ENCODE measurements at regions not wholly inside any gene's neighbourhood (a gene's known extent, or its start where the extent isn't known, plus 50 kb on each side); places are given as distances from the start of the nearest gene placed in this dataset.

DNA sequence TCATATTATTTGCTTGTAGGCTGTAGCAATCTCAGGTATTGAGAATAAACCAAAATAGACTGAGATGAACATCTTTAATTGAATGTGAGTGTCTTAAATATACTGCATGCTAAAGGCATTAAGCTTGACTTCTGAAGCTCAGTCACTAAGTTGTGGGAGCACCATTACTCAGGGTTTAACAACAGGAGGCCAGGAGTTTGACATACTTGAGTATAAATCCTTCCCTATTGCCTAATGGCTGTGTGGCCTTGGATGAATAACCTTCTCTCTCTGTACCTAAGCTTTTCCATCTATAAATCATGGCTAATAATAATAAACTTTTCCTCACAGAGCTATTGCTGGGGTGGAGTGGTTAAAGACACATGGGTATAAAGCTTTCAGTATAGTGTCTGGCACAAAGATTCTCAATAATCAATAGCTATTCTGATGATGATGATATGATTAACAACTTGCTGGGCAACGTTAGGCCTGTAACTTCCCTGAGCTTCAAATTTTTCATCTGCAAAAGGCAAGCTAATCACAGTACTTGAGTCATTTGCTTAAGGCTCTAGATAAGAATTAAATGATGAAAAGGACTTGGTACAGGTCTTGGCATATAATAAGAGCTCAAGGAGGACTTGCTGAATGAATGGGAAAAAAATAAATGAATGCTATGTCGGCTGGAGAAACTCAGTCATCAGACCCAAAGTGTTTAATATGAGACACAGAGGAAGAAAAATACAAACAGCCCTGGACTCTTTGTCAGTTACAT lies 174.0 kb upstream of the IL12B start:
- peak overlapping the region; percentile 68 for H3K27ac ChIP-seq
- no peak overlapping the region for H3K4me3 ChIP-seq
- no peak for DNase-seq (ENCODE audit: low read depth in 1 of 2, low spot score in 2 of 2)

DNA sequence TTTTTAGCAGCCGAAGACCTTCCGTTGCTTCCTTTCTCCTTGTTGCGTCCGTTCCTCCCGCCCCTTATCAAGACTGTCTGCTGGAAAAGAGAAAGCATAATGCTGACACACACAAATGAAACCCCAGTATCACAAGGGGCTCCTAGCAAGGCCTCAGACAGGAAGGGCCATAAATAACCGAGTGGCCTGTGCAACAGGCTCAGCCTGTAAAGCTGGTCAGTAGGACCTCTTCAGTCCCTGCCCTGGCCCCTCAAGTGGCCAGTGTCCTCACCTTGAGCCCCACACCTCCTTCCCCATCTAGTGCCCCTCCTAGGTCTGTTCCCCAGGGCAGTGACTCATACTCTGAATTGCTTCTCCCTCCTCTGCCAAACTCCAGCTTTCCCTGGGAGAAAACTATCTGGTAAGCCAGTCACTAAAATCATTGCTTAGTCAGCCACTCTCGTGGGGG lies 174.6 kb upstream of the IL12B start:
- DNase-seq (ENCODE audit: low read depth in 1 of 2, low spot score in 2 of 2): peak; percentile 78 to 91
- H3K4me3 ChIP-seq: no peak overlapping the region
- H3K9me3 ChIP-seq (replicated peaks): no peaks in the 10 kb centered on the region
- no peaks in the 10 kb centered on the region for H3K27me3 ChIP-seq (replicated peaks)
- peaks cover 41% of the 10 kb centered on the region for H3K4me1 ChIP-seq (replicated peaks)
- peak overlapping the region; percentile 68 for H3K27ac ChIP-seq
- no peaks in the 10 kb centered on the region for H3K36me3 ChIP-seq

More for the DNA sequence above, 174.0 kb upstream of the IL12B start:
- H3K27me3 ChIP-seq (replicated peaks): no peaks in the 10 kb centered on the region
- no peaks in the 10 kb centered on the region for H3K9me3 ChIP-seq (replicated peaks)
- H3K36me3 ChIP-seq: no peaks in the 10 kb centered on the region
- H3K4me1 ChIP-seq (replicated peaks): peaks cover 39% of the 10 kb centered on the region

DNA sequence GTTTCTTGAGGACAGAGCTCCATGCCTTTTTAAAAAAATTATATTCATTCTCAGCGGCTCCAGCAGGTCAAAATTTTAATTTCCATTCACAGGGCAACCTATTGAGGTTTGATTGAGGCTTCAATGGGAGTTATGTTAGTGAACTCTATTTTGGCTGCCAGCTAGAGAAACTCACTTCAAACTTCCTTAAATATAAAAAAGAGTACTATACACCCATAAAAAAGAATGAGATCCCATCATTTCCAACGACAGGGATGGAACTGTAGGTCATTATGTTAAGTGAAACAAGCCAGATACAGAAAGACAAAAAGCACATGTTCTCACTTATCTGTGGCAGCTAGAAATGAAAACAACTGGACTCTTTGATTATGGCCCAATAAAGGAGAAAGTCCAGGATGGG lies 176.8 kb upstream of the IL12B start:
- no peak overlapping the region for H3K4me3 ChIP-seq
- no peak for DNase-seq (ENCODE audit: low read depth in 1 of 2, low spot score in 2 of 2)

DNA sequence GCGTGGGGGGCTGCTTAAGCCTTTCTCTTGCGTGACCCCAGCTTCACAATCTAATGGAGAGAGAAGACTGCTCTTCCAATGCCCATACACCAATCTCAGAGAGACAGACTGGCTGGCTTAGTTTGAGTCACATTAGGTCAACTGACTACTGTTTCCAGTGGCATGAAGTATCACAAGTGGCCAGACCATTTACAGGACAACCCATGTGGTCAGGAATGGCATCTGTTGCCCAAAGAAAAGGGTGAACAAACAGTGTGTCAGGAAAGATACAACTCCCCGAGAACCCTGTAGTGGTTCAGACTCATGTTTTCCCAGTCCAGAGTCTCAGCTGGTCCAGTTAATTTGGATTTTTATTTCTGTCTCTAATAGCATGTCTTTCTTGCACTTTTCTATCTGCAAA lies 177.4 kb upstream of the IL12B start:
- DNase-seq (ENCODE audit: low read depth in 1 of 2, low spot score in 2 of 2): no peak
- no peaks in the 10 kb centered on the region for H3K27me3 ChIP-seq (replicated peaks)
- no peaks in the 10 kb centered on the region for H3K36me3 ChIP-seq
- H3K27ac ChIP-seq: no peak overlapping the region
- H3K9me3 ChIP-seq (replicated peaks): no peaks in the 10 kb centered on the region
- no peak overlapping the region for H3K4me3 ChIP-seq
- peaks cover 68% of the 10 kb centered on the region for H3K4me1 ChIP-seq (replicated peaks)

More for the DNA sequence above, 176.8 kb upstream of the IL12B start:
- Histone ChIP-seq H3K27ac (no peak overlapping the region), H3K4me1 (replicated peaks) (peaks cover 63% of the 10 kb centered on the region), H3K36me3 (no peaks in the 10 kb centered on the region), H3K9me3 (replicated peaks) (no peaks in the 10 kb centered on the region), H3K27me3 (replicated peaks) (no peaks in the 10 kb centered on the region)

DNA sequence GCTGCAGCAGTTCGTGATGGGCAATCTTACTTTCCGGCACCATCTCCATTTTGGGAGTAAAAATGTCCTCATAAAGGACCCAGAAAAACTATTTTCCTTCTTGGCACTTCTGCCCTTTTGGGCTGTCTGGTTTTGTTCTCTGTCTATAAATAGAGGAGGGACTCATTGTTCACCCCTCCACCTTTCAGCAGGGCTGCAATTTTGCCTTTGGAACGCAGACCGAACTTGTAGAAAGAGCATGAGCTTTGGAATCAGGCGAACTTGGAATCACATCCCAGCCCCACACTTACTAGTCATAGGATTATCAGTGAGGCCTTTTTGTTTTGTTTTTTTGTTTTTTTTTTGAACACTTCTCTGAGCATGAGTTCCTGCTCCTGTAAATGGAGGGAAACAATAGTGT lies 178.1 kb upstream of the IL12B start:
- Histone ChIP-seq H3K36me3 (no peaks in the 10 kb centered on the region), H3K27ac (no peak overlapping the region), H3K27me3 (replicated peaks) (no peaks in the 10 kb centered on the region), H3K9me3 (replicated peaks) (no peaks in the 10 kb centered on the region), H3K4me3 (no peak overlapping the region), H3K4me1 (replicated peaks) (peaks cover 68% of the 10 kb centered on the region)
- DNase-seq (ENCODE audit: low read depth in 1 of 2, low spot score in 2 of 2): no peak

DNA sequence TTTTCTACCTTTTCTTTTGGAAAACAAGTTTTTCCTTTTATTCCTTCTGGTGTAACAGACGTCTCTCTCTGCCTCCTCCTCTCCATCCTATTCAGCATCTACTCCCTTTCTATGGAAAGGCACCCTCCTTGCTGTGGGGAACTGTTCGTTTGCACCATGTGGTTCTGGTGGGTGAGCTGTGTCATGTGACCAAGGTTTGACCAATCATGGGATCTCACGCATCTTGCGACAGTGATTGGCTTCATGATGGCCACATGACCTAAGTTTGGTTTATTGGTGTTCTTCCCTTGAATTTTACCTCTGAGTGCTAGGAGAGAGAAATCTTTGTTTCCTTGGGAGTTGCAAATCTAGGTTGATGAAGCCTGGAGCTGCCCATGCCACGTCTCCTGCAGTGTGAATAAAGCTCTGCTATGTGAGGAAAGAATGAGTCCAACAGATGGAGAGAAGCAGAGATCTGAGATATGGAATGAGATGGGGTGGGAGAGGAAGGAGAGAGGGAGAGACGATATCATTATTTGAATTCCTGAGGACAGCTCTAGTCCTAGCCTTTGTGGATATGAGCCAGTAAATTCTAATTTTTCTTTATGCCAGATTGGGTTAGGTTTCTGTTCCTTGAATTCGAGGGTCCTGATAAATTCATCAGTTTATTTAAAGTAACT lies 178.8 kb upstream of the IL12B start:
- Histone ChIP-seq H3K4me3 (no peak overlapping the region), H3K9me3 (replicated peaks) (no peaks in the 10 kb centered on the region), H3K4me1 (replicated peaks) (peaks cover 62% of the 10 kb centered on the region), H3K36me3 (no peaks in the 10 kb centered on the region), H3K27me3 (replicated peaks) (no peaks in the 10 kb centered on the region), H3K27ac (no peak overlapping the region)
- no peak for DNase-seq (ENCODE audit: low read depth in 1 of 2, low spot score in 2 of 2)

DNA sequence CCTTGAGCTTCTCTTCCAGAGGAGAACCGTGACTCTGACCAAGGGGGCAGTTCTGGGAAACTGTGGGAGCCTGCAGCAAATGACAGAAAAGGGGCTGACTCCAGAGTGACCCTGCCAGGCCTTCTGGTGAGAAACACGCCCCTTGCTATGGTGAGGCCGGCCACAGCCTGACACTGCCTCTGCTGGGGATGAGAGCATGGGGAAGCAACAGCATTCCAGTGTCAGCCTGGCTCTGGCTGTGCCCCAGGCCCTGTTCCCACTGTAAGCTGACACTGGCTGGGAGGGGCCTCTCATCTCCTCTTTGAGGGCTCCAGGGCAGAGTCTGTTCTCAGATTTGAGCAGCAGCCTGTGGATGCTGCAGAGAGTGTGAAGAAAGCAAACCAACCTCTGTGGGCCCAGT lies 180.0 kb upstream of the IL12B start:
- Histone ChIP-seq H3K27ac (0 out of 2 replicates have a peak overlapping the region, but pooled peaks have one; percentile 12), H3K4me1 (replicated peaks) (peaks cover 51% of the 10 kb centered on the region), H3K27me3 (replicated peaks) (no peaks in the 10 kb centered on the region), H3K36me3 (no peaks in the 10 kb centered on the region), H3K9me3 (replicated peaks) (no peaks in the 10 kb centered on the region), H3K4me3 (no peak overlapping the region)
- DNase-seq (ENCODE audit: low read depth in 1 of 2, low spot score in 2 of 2): peak; percentile 77 to 83

DNA sequence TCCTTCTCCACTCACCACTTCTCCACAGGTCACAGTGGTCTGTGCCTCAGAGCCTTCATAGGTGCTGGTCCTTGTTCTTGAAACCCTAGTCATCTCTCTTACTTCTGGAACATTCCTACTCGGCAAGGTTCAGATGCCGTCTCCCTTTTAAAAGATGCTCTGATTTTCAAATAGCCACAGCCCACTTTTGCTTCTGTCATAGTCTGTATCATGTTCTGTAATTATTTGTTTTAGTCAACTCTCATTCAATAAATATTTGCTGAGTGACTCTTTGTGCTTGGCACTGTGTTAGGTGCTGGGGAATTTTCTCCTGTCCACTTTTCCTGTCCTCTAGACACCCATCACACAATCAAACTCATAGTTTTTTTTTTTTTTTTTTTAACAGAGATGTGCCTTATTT lies 181.3 kb upstream of the IL12B start:
- H3K27ac ChIP-seq: 0 out of 2 replicates have a peak overlapping the region, but pooled peaks have one; percentile 2
- H3K4me3 ChIP-seq: no peak overlapping the region
- no peaks in the 10 kb centered on the region for H3K36me3 ChIP-seq
- no peaks in the 10 kb centered on the region for H3K27me3 ChIP-seq (replicated peaks)
- no peaks in the 10 kb centered on the region for H3K9me3 ChIP-seq (replicated peaks)
- DNase-seq (ENCODE audit: low read depth in 1 of 2, low spot score in 2 of 2): peak; percentile 52 to 75
- H3K4me1 ChIP-seq (replicated peaks): peaks cover 57% of the 10 kb centered on the region

DNA sequence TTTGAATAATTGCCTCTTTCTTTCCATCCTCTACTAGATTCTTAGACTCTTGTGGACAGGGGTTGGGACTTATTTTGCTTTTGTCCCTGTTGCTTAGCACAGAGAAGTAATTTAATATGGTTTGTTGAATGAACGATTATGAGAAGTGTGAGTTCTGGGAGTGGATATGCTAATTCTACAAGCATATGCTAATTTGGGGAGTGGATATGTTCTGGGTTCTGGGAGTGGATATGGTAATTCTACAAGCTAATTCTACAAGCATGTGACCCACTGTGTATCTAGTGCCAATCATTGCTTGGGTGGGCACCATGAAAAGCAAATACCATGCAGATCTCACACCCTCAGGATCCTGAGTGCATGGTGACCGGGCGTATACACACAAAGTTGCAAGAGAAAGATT lies 181.8 kb upstream of the IL12B start:
- Histone ChIP-seq H3K9me3 (replicated peaks) (no peaks in the 10 kb centered on the region), H3K4me3 (no peak overlapping the region), H3K27me3 (replicated peaks) (no peaks in the 10 kb centered on the region), H3K27ac (no peak overlapping the region), H3K4me1 (replicated peaks) (peaks cover 61% of the 10 kb centered on the region), H3K36me3 (no peaks in the 10 kb centered on the region)
- no peak for DNase-seq (ENCODE audit: low read depth in 1 of 2, low spot score in 2 of 2)

DNA sequence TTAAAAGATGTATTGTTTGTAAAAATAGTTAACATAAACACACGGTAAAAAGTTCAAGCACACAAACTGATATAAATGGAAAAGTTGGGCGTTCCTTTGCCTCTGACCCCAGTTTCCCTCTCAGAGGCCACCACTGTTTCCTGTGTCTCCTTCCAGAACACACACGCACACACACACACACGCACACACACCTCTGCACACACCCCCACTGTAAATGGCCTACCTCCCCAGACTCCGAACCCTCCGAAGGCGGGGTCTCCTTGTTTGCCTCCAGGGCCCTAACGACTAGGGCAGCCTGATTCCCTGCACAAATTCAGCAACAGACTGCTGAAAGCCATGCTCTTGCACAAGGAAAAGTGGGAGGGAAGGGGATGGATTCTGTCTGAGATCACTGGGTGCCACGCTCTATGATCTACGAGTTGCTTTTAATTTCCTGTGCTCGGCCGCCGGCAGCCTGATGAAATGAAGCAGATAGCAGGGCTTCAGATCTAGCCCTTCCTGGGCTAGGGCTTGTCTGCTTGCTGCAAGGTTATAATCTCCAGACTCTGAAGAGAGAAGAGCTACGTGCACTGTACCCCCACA lies 184.0 kb upstream of the IL12B start:
- no peaks in the 10 kb centered on the region for H3K36me3 ChIP-seq
- no peak overlapping the region for H3K27ac ChIP-seq
- no peak overlapping the region for H3K4me3 ChIP-seq
- no peak for DNase-seq (ENCODE audit: low read depth in 1 of 2, low spot score in 2 of 2)
- H3K4me1 ChIP-seq (replicated peaks): peaks cover 46% of the 10 kb centered on the region
- no peaks in the 10 kb centered on the region for H3K9me3 ChIP-seq (replicated peaks)
- H3K27me3 ChIP-seq (replicated peaks): no peaks in the 10 kb centered on the region

DNA sequence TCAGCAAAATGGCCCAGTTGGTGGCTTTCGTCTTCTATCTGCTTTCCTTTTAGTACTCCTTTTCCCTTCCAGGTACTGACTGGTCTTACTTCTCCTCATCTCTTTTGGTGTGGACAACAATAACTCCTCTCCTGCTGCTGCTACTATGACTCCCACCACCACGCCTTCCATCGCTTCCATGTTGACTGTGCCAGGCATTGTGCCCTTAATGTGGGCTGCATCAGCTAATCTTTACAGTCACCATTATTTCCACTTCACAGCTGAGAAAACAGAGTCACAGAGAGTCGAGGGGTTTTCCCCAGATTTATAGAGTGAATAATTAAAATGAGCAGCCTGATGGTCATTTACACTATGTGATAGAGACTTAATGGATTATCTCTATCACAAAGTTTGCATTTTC lies 184.9 kb upstream of the IL12B start:
- Histone ChIP-seq H3K27me3 (replicated peaks) (no peaks in the 10 kb centered on the region), H3K36me3 (no peaks in the 10 kb centered on the region), H3K4me1 (replicated peaks) (peaks cover 41% of the 10 kb centered on the region), H3K27ac (no peak overlapping the region), H3K9me3 (replicated peaks) (no peaks in the 10 kb centered on the region), H3K4me3 (no peak overlapping the region)
- DNase-seq (ENCODE audit: low read depth in 1 of 2, low spot score in 2 of 2): no peak

DNA sequence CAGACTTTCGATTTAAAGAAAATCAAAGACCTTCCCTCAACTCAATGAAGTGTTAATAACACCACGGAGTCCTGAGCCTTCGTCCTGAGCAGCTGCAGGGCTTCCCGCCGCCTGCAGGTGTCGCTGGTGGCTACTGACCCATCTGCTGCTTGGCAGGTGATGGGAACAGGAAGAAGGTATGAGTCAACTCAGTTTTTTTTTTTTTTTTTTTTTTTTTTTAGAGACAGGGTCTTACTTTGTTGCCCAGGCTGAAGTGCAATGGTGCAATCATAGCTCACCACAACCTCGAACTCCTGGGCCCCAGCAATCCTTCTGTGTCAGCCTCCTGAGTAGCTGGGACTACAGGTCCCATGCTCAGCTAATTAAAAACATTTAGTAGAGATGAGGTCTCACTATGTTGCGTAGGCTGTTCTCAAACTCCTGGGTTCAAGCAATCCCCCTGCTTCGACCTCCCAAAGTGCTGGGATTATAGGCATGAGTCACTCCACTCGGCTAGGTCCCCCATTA lies 185.7 kb upstream of the IL12B start:
- no peak overlapping the region for H3K4me3 ChIP-seq
- no peak overlapping the region for H3K27ac ChIP-seq
- no peaks in the 10 kb centered on the region for H3K36me3 ChIP-seq
- H3K27me3 ChIP-seq (replicated peaks): no peaks in the 10 kb centered on the region
- H3K9me3 ChIP-seq (replicated peaks): no peaks in the 10 kb centered on the region
- DNase-seq (ENCODE audit: low read depth in 1 of 2, low spot score in 2 of 2): peak in 1 of 2 experiments; percentile 66
- peaks cover 33% of the 10 kb centered on the region for H3K4me1 ChIP-seq (replicated peaks)

DNA sequence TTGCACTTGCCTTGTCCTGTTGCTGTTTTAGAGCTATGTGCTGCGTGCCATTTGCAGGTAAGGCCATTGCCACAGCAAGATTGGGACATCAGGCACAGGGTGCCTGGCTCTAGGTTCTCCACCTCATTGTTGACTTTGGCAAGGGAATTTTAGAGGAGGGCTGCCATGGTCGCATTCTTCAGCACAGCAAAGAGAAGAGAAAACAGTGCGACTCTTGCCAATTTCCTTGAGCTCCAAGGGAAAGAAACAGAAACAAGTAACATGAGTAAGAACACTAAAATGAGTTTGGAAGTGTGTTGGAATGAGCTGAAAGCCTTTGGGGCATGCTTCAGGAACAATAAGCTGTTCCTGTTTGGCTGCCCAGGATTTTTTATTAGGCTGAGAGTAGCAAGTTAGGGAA lies 188.1 kb upstream of the IL12B start:
- no peaks in the 10 kb centered on the region; the same call in 1 of the 2 replicates for H3K9me3 ChIP-seq (replicated peaks)
- DNase-seq (ENCODE audit: low read depth in 1 of 2, low spot score in 2 of 2): peak in 1 of 2 experiments; percentile 22
- H3K27ac ChIP-seq: no peak overlapping the region
- no peaks in the 10 kb centered on the region for H3K36me3 ChIP-seq
- no peaks in the 10 kb centered on the region for H3K27me3 ChIP-seq (replicated peaks)
- H3K4me3 ChIP-seq: no peak overlapping the region
- peaks cover 17% of the 10 kb centered on the region for H3K4me1 ChIP-seq (replicated peaks)

DNA sequence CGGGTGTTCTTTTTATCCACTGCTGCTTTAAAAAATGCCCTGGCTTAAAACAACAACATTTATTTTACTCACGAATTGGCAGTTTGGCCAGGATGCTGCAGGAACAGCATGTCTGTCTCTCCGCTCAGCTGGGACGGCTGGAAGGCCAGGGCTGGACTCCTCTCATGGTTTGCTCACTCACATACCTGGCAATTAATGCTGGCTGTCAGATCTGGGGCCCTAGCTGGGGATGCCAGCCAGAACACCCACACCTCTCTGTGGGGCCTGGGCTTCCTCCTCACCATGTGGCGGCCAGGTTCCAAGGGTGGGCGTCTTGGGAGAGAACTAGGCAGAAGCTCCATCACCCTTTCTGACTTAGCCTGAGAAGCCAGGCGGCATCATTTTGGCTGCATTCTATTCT lies 189.1 kb upstream of the IL12B start:
- H3K4me3 ChIP-seq: no peak overlapping the region
- H3K27me3 ChIP-seq (replicated peaks): no peaks in the 10 kb centered on the region
- H3K36me3 ChIP-seq: no peaks in the 10 kb centered on the region
- H3K9me3 ChIP-seq (replicated peaks): no peaks in the 10 kb centered on the region; the same call in 1 of the 2 replicates
- H3K27ac ChIP-seq: no peak overlapping the region
- no peak for DNase-seq (ENCODE audit: low read depth in 1 of 2, low spot score in 2 of 2)
- peaks cover 17% of the 10 kb centered on the region for H3K4me1 ChIP-seq (replicated peaks)

Data from SJSA1 (cell line).